GM12875 (cell line): ENCODE measurements at regions not wholly inside any gene's neighbourhood (a gene's known extent, or its start where the extent isn't known, plus 50 kb on each side); places are given as distances from the start of the nearest gene placed in this dataset.
"Not testable (repeated sequence)": the region's sequence is repeated elsewhere in the genome, so short reads cannot be mapped to it uniquely, and the experiment has no call there.

ENCODE experiments used
- H3K4me3 ChIP-seq: one replicate; pipeline ENCODE4 v1.5.1; 2011; ENCODE audit warnings: low read depth, low read length, control low read depth
- TF ChIP-seq, protein P1 (sequence below): IDR thresholded peaks from 2 replicates; pipeline ENCODE4 v1.5.1; 2011; ENCODE audit warnings: low read depth, mild to moderate bottlenecking, control low read depth, inconsistent platforms, low read length, moderate library complexity, borderline replicate concordance; ENCODE audit not compliant: insufficient read depth

DNA sequence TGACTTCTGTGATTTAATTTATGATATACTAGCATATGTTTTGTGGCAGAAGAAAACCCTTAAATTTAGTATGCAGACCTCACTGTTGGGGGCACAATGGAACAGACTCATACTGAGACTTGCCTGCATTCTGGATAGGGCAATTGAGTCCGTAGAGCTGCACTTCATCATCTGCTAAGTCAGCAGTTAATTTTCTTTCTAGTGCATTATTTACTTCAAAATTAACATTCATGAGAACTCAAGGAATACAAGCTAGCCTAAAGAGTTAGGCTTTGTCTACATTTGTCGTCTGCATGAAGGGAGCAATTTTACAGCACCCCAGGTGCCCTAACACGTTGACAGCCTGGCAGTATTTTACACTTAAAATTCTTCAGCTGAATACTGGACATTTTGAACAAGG, 345.5 kb downstream of the CHL1 start:
- H3K4me3 ChIP-seq: no peak overlapping the region
- TF ChIP-seq, protein P1, sequence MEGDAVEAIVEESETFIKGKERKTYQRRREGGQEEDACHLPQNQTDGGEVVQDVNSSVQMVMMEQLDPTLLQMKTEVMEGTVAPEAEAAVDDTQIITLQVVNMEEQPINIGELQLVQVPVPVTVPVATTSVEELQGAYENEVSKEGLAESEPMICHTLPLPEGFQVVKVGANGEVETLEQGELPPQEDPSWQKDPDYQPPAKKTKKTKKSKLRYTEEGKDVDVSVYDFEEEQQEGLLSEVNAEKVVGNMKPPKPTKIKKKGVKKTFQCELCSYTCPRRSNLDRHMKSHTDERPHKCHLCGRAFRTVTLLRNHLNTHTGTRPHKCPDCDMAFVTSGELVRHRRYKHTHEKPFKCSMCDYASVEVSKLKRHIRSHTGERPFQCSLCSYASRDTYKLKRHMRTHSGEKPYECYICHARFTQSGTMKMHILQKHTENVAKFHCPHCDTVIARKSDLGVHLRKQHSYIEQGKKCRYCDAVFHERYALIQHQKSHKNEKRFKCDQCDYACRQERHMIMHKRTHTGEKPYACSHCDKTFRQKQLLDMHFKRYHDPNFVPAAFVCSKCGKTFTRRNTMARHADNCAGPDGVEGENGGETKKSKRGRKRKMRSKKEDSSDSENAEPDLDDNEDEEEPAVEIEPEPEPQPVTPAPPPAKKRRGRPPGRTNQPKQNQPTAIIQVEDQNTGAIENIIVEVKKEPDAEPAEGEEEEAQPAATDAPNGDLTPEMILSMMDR: no peak

- no peak overlapping the region for H3K4me3 ChIP-seq
- TF ChIP-seq, protein P1: no peak
These were observed 353.1 kb downstream of the CHL1 start for GRCh38 chr3:549636-550035.

- H3K4me3 ChIP-seq: no peak overlapping the region
- TF ChIP-seq, protein P1: no peak
These were observed 353.9 kb downstream of the CHL1 start for GRCh38 chr3:550471-550870.

- no peak overlapping the region for H3K4me3 ChIP-seq
- TF ChIP-seq, protein P1: no peak
These were observed 361.4 kb downstream of the CHL1 start for GRCh38 chr3:557972-558371.

GRCh38 chr3:567488-568185, 371.1 kb downstream of the CHL1 start:
- H3K4me3 ChIP-seq: no peak overlapping the region
- TF ChIP-seq, protein P1: no peak

GRCh38 chr3:579529-579928, 383.0 kb downstream of the CHL1 start:
- H3K4me3 ChIP-seq: not testable (repeated sequence)

GRCh38 chr3:589066-589465, 392.5 kb downstream of the CHL1 start:
- H3K4me3 ChIP-seq: not testable (repeated sequence)

DNA sequence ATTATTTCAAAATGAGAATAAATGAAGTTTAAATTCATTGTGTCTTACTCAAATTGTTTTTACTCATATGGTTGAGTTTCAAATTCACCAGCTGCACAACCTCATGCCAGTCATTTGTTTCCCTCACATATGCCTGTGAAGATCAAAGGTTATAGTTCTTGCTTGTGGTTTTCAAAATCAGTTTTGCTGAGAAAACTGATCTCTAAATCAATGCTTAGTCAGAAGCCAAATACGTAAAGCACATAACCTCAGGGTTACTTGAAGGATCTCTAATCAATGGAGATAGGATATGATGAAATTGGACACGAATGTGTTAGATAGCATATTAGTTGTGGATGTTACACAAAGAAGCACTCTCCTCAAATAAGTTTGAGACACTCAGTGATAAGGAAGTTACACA, 400.7 kb downstream of the CHL1 start:
- not testable (repeated sequence) for H3K4me3 ChIP-seq

GRCh38 chr3:597746-598145, 401.2 kb downstream of the CHL1 start:
- not testable (repeated sequence) for H3K4me3 ChIP-seq

DNA sequence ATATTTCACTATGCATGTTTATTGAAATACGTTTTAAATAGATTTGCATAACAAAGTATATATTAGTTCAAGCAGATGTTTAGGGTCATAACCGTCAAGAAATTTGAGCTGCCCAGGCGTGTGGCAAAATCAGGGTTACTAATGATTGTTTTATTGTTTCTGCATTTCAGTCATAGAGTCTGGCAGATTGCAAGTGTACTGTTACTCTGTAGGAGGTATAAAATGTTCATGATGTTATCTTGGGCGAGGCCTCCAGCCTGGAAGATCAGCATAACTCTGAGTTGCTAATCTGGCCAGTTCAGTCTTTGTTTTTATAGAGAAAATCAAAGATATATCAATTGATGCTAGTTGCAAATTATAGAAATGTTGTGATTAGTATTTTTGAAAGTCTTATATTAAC, 410.9 kb downstream of the CHL1 start:
- H3K4me3 ChIP-seq: not testable (repeated sequence)
